Activated CD4-positive, alpha-beta T cell treated with anti-CD3 and anti-CD28 coated beads for 24 hours (primary cell): ENCODE measurements at regions not wholly inside any gene's neighbourhood (a gene's known extent, or its start where the extent isn't known, plus 50 kb on each side); places are given as distances from the start of the nearest gene placed in this dataset.

Experiments
- DNase-seq, 2 donors: peaks; one replicate each; pipeline ENCODE4 v3.0.0-alpha.2; 2020; ENCODE audit warnings: low read depth in 2 of 2

DNA sequence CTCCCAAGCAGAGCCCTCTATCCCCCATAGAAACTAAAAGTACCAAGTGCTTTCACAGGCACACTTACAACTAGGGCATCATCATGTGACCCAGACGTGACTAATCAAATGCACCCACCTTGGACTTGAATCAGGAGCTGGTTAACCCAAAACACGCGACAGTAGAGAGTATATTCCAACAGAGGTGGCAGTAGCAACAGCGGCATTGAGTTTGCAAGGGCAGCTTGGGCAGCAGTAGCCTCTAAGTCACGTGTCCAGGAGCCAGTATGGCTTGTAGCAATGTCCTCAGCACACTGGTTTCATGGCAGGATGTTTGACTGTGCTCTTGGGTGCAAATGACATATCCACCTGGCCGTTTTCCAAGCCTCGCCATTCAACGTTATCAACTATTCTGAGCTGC, 73.4 kb upstream of the DNAH5 start:
- no peak for DNase-seq

- no peak for DNase-seq
Observed at GRCh38 chr5:14016549-14016948, 72.1 kb upstream of the DNAH5 start.

GRCh38 chr5:14011089-14012020, 66.9 kb upstream of the DNAH5 start:
- peak in 1 of 2 donors; percentile 27 for DNase-seq

DNA sequence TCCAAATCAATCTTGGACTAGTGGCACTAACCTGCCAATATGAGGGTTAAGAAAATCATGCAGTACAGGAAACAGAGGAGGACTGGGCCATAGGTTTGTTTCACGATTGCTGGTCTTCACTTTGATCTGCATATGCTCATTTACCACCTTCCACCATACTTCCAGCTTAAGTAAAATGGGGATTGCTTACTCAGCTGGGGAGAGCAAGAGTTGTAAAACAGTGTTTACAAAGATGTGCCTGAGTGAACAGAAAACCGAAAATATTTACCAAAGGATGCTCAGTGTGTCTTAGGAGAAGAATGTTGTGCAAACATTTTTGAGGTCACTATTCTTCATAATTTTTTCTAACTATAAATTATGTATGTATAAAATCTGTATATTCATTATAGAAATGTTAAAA, 65.1 kb upstream of the DNAH5 start:
- no peak for DNase-seq

DNA sequence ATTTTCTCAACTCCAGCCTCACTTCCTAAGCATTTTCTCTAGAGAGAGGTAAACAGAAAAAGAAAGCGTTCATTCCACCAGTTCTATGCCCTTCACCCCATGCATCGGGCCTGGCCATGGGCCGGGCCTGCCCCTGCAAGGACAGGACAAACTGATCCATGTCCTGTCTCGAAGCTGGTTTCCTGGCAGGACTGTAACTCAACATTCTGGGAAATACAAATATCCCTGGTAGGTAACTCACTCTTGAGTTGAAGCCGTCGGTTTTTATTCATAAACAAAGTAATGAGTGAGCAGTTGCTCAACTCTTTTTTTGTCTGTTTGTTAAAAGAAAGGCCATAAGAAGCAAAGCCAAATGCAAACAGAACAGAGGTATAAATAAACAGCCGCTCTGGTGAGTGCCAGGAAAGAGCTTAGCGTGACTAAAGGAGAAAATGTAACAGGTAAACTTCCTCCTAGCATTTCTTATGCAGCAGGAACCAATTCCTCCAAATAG, 64.4 kb upstream of the DNAH5 start:
- no peak for DNase-seq

DNA sequence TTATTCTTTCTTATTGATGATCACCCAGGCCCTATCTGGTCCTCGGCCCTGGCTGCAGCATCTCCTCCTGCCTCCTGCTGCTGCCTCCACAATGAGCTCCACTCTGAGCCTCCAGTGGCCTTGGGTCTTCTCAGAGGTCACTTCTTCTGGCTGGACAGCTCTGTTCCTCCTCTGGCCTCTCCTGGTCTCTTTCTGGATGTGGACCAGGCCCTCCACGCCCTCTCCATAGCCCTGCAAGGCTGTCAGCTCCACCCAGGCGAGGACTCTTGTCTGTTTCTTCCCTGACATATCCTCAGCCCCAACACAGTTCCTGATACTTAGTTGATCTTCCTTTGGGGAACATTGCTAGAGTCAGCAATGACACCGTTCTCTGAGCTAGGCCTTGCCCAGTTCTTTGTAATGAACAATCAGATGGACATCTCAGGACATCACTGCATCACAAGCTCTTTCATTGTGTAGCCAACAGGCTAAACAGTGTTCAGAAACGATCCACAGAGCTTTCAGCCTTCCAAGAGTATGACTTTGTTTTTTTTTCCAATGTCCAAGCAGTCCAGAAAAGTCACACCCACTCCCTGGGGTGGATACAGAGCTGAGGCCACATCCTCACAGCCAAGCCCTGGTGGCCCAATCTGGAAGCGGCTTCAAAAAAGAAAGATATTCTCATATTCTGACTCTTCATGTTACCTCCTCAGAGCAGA, 62.5 kb upstream of the DNAH5 start:
- DNase-seq, result no peak

DNA sequence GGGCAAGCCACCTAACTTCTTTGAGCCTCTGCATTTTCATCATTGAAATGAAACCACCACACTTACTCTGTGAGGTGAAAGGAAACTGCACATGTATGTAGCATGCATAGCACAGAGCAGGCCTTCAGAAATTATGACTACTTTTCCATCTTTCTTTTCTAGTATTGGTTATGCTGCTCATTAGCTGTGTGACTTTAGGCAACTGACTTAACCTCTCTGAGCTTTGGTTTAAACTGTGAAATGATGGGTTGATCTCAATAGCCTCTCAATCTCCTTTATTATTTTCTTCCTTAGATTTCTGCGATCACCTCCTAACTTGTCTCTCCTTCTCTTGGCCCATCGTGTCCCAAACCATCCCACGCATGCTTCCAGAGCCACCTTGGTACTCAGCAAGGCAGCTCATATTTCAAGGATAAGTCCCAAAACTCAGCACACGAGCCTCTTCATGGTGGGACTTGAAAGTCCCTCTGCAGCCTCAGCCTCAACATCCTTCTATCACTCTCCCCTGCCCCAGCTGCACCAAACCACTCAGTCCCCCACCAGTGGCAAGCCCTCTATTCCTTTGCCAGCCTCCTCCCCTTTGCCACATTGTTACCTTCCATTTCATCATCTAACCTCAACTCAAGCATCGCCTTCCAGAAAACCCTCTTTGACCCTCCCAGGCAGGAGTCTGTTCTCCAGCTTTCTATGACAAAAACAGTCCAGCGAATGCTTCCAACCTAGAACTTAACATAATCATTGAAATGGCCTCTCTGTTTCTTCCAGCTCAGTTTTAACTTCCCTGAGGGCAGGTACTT, 60.3 kb upstream of the DNAH5 start:
- no peak for DNase-seq

DNA sequence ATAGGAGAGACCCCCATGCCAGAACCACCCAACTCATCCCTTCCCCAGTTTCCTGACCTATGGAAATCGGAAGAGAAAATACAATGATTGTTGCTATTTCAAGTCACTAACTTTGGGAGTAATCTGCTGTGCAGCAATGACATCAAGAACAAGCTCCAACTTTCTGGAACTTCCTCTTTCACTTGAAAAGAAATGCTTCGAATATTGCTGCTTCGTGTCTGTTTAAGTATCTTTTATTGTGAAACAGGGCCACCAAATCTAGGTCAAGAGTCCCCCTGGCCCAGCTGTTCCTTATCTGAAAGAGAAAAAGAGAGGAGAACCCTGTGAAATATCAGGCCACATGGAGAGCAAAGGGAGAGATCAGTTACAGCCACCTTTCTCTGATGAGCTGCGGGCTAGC, 59.4 kb upstream of the DNAH5 start:
- no peak for DNase-seq

DNA sequence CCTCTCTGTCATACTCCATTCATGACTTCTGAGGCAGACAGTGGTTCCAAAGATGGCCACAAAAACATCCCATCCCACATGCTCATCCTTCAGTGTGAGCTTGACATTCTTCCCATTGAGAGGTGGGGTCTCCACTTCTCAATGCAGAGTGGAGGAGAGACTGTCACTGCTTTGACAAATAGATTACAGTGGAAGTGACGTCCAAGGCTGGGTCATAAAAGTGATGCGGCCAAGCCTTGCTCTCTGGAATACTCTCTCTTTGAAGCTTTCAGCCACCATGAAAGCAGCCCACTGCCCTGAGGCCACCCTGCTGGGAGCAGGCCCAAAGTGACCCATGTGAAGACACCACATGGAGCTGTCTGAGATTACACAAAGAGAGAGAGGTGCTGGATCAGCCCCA, 59.0 kb upstream of the DNAH5 start:
- no peak for DNase-seq

DNA sequence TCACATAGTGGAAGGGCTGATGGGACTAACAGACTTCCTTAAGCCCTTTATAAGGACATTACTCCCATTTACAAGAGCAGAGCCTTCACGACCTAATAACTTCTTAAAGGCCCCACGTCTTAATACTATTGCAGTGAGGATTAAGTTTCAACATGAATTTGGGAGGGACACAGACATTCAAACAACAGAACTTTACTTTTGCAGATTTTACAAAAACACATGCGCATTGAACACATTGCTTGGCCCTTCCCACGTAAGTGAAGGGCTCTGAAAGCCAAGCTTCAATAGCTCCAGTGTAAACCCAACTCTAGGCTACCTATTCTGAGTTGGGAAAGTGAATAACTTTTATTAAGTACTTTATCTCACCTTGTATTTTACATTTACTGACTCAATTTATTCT, 53.8 kb upstream of the DNAH5 start:
- no peak for DNase-seq

- no peak for DNase-seq
Observed at GRCh38 chr5:13997514-13997913, 53.0 kb upstream of the DNAH5 start.

GRCh38 chr5:13994621-13995253, 50.2 kb upstream of the DNAH5 start:
- no peak for DNase-seq
